Spleen (tissue), 7 donors: ENCODE measurements at regions not wholly inside any gene's neighbourhood (a gene's known extent, or its start where the extent isn't known, plus 50 kb on each side); places are given as distances from the start of the nearest gene placed in this dataset.

Experiments
- CTCF ChIP-seq, 11 experiments: fragments of 200-600 bp in 7 of 11; fragments of 450-650 bp in 4 of 11; sonication (generic) in 4 of 11; IDR thresholded peaks in 8 of 11; conservative IDR thresholded peaks in 3 of 11; 1 replicate in 7 of 11; 2 replicates in 4 of 11; pipeline versions ENCODE4 v1.4.0 to v1.8.0; 2016 to 2021; ENCODE audit warnings: antibody characterized with exemption in 11 of 11, inconsistent platforms in 4 of 11, mild to moderate bottlenecking in 1 of 11
- POLR2AphosphoS5 ChIP-seq, 3 donors: sonication (generic); formaldehyde crosslinking; IDR thresholded peaks; one replicate each; pipeline ENCODE4 v1.5.1; 2017; ENCODE audit warnings: antibody characterized with exemption in 3 of 3
- donor health status: DM: no; HTN: no; CAD: no; lungs with moderate emphysema.
- donor health status: DM: no; HTN: no; CAD: no.
- donor health status: DM: no; HTN: no; CAD: no.

DNA sequence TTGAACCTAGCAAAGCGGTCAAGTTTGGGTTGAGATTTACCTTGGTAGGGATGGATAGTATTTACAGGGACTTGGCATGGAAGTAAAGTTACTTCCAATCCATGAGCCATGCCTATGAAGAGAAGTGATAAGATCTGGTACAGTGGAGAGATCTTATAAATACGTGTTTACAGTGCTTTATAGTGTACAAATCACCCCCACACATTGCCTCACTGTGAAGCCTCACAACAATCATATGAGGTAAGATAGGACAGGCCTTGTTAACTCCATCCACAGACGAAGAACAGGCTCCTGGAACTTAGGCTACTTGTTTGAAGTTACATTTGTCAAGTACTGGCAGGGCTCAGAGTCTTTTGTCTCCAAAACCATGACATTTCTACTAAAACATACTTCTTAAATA is 159.8 kb downstream of the PLPPR4 start:
- TF ChIP-seq CTCF (IDR thresholded peaks at IDR 0.05 in 8 of 11, conservative IDR thresholded peaks at IDR 0.05 in 3 of 11) (no peak), POLR2AphosphoS5 (IDR thresholded peaks at IDR 0.05) (no peak)
